ENCODE measurements at regions not wholly inside any gene's neighbourhood (a gene's known extent, or its start where the extent isn't known, plus 50 kb on each side); places are given as distances from the start of the nearest gene placed in this dataset.

- no peak overlapping the region for H3K4me3 ChIP-seq (ENCODE audit: low read depth, low read length)
- H3K36me3 ChIP-seq (ENCODE audit: control insufficient read depth, insufficient read depth, low read length), result no peaks in the 10 kb centered on the region
- TF ChIP-seq CTCF (IDR thresholded peaks at IDR 0.05; ENCODE audit: insufficient read depth, low read length, severe bottlenecking), result no peak
- no peak for FAIRE-seq
- no peak for DNase-seq (ENCODE audit: low read depth)
- H3K27me3 ChIP-seq (ENCODE audit: control insufficient read depth, insufficient read depth, low read length), result no peaks in the 10 kb centered on the region
Measured at GRCh38 chr10:90047243-90047729, 345.9 kb downstream of the KIF20B start.

GRCh38 chr10:90051053-90051452 is 349.7 kb downstream of the KIF20B start:
- H3K36me3 ChIP-seq (ENCODE audit: control insufficient read depth, insufficient read depth, low read length), result no peaks in the 10 kb centered on the region
- peak; percentile 87 for DNase-seq (ENCODE audit: low read depth)
- no peak overlapping the region for H3K4me3 ChIP-seq (ENCODE audit: low read depth, low read length)
- H3K27me3 ChIP-seq (ENCODE audit: control insufficient read depth, insufficient read depth, low read length), result no peaks in the 10 kb centered on the region
- TF ChIP-seq CTCF (IDR thresholded peaks at IDR 0.05; ENCODE audit: insufficient read depth, low read length, severe bottlenecking), result no peak
- no peak for FAIRE-seq

- Histone ChIP-seq H3K36me3 (ENCODE audit: control insufficient read depth, insufficient read depth, low read length) (no peaks in the 10 kb centered on the region), H3K4me3 (ENCODE audit: low read depth, low read length) (peak overlapping the region; percentile 14), H3K27me3 (ENCODE audit: control insufficient read depth, insufficient read depth, low read length) (no peaks in the 10 kb centered on the region)
- DNase-seq (ENCODE audit: low read depth) (peak; percentile 98), FAIRE-seq (peak; percentile 90)
- no peak for TF ChIP-seq CTCF (IDR thresholded peaks at IDR 0.05; ENCODE audit: insufficient read depth, low read length, severe bottlenecking)
Measured at GRCh38 chr10:90051474-90051873, 350.1 kb downstream of the KIF20B start.

- peak; percentile 7 for FAIRE-seq
- no peak for TF ChIP-seq CTCF (IDR thresholded peaks at IDR 0.05; ENCODE audit: insufficient read depth, low read length, severe bottlenecking)
Measured at GRCh38 chr10:90062786-90063185, 361.4 kb downstream of the KIF20B start.

GRCh38 chr10:90064295-90064694 is 362.9 kb downstream of the KIF20B start:
- Histone ChIP-seq H3K36me3 (ENCODE audit: control insufficient read depth, insufficient read depth, low read length) (no peaks in the 10 kb centered on the region), H3K4me3 (ENCODE audit: low read depth, low read length) (no peak overlapping the region), H3K27me3 (ENCODE audit: control insufficient read depth, insufficient read depth, low read length) (no peaks in the 10 kb centered on the region)
- FAIRE-seq (no peak), DNase-seq (ENCODE audit: low read depth) (no peak)
- TF ChIP-seq CTCF (IDR thresholded peaks at IDR 0.05; ENCODE audit: insufficient read depth, low read length, severe bottlenecking), result no peak

More at GRCh38 chr10:90062786-90063185, 361.4 kb downstream of the KIF20B start:
- H3K36me3 ChIP-seq (ENCODE audit: control insufficient read depth, insufficient read depth, low read length), result no peaks in the 10 kb centered on the region
- H3K4me3 ChIP-seq (ENCODE audit: low read depth, low read length), result no peak overlapping the region
- DNase-seq (ENCODE audit: low read depth), result peak; percentile 57
- no peaks in the 10 kb centered on the region for H3K27me3 ChIP-seq (ENCODE audit: control insufficient read depth, insufficient read depth, low read length)

GRCh38 chr10:90066435-90066834 is 365.0 kb downstream of the KIF20B start:
- no peak for FAIRE-seq
- H3K4me3 ChIP-seq (ENCODE audit: low read depth, low read length), result no peak overlapping the region
- DNase-seq (ENCODE audit: low read depth), result no peak
- no peaks in the 10 kb centered on the region for H3K36me3 ChIP-seq (ENCODE audit: control insufficient read depth, insufficient read depth, low read length)
- H3K27me3 ChIP-seq (ENCODE audit: control insufficient read depth, insufficient read depth, low read length), result no peaks in the 10 kb centered on the region
- TF ChIP-seq CTCF (IDR thresholded peaks at IDR 0.05; ENCODE audit: insufficient read depth, low read length, severe bottlenecking), result no peak
